H9 (cell line): ENCODE measurements at regions not wholly inside any gene's neighbourhood (a gene's known extent, or its start where the extent isn't known, plus 50 kb on each side); places are given as distances from the start of the nearest gene placed in this dataset.

Experiments used
- DNase-seq: peaks from one replicate; pipeline ENCODE4 v3.0.0-alpha.2; 2017
- H2AFZ ChIP-seq: one replicate; pipeline ENCODE4 v1.6.1; 2013; ENCODE audit warnings: mild to moderate bottlenecking, low read length, control low read depth, moderate library complexity
- H2AK5ac ChIP-seq: 2 replicates; pipeline ENCODE4 v1.6.1; 2013; ENCODE audit warnings: low read length, control low read depth, mixed read lengths; ENCODE audit not compliant: insufficient read length
- H2BK120ac ChIP-seq: one replicate; pipeline ENCODE4 v1.6.1; 2013; ENCODE audit warnings: low read depth, mild to moderate bottlenecking, low read length, control low read depth, inconsistent platforms; ENCODE audit not compliant: poor library complexity, severe bottlenecking
- H2BK12ac ChIP-seq: 2 replicates; pipeline ENCODE4 v1.6.1; 2013; ENCODE audit warnings: low read length, control low read depth, mixed read lengths, low read depth; ENCODE audit not compliant: insufficient read length
- H2BK15ac ChIP-seq: 2 replicates; pipeline ENCODE4 v1.6.1; 2013; ENCODE audit warnings: low read depth, low read length, control low read depth
- H2BK20ac ChIP-seq: one replicate; pipeline ENCODE4 v1.6.1; 2013; ENCODE audit warnings: low read depth, mild to moderate bottlenecking, low read length, control low read depth, inconsistent platforms; ENCODE audit not compliant: poor library complexity, severe bottlenecking
- H2BK5ac ChIP-seq: 2 replicates; pipeline ENCODE4 v1.6.1; 2013; ENCODE audit warnings: low read length, control low read depth, mixed read lengths; ENCODE audit not compliant: insufficient read length
- H3K14ac ChIP-seq: 2 replicates; pipeline ENCODE4 v1.6.1; 2013; ENCODE audit warnings: low read length, control low read depth; ENCODE audit not compliant: insufficient read depth
- H3K18ac ChIP-seq: 2 replicates; pipeline ENCODE4 v1.6.1; 2013; ENCODE audit warnings: low read depth, mild to moderate bottlenecking, mixed read lengths, low read length, control low read depth; ENCODE audit not compliant: insufficient read length
- H3K23ac ChIP-seq: 2 replicates; pipeline ENCODE4 v1.6.1; 2013; ENCODE audit warnings: low read length, control low read depth, mixed read lengths, low read depth; ENCODE audit not compliant: insufficient read length
- H3K23me2 ChIP-seq: 2 replicates; pipeline ENCODE4 v1.6.1; 2013; ENCODE audit warnings: low read depth, mild to moderate bottlenecking, mixed read lengths, low read length, control low read depth; ENCODE audit not compliant: insufficient read length, poor library complexity, severe bottlenecking
- H3K27ac ChIP-seq: 2 replicates; pipeline ENCODE4 v1.5.1; 2013; ENCODE audit warnings: low read length, control low read depth, mixed read lengths, low read depth; ENCODE audit not compliant: insufficient read length
- H3K27me3 ChIP-seq: 2 replicates; pipeline ENCODE4 v1.6.1; 2013; ENCODE audit warnings: low read length, control low read depth, inconsistent platforms; ENCODE audit not compliant: insufficient read depth
- H3K4ac ChIP-seq: 2 replicates; pipeline ENCODE4 v1.6.1; 2013; ENCODE audit warnings: low read depth, mild to moderate bottlenecking, control low read depth, inconsistent platforms, low read length, moderate library complexity
- H3K4me1 ChIP-seq: 2 replicates; pipeline ENCODE4 v1.6.1; 2013; ENCODE audit warnings: low read length, control low read depth, inconsistent platforms; ENCODE audit not compliant: insufficient read depth
- H3K4me2 ChIP-seq: 2 replicates; pipeline ENCODE4 v1.6.1; 2013; ENCODE audit warnings: low read length, control low read depth, mixed read lengths; ENCODE audit not compliant: insufficient read length, insufficient read depth
- H3K56ac ChIP-seq: 2 replicates; pipeline ENCODE4 v1.6.1; 2013; ENCODE audit warnings: low read depth, mild to moderate bottlenecking, mixed read lengths, low read length, control low read depth; ENCODE audit not compliant: insufficient read length
- H3K79me1 ChIP-seq: 2 replicates; pipeline ENCODE4 v1.6.1; 2013; ENCODE audit warnings: low read depth, mild to moderate bottlenecking, moderate library complexity, low read length, control low read depth, inconsistent platforms; ENCODE audit not compliant: insufficient read depth, poor library complexity, severe bottlenecking
- H3K79me2 ChIP-seq: 2 replicates; pipeline ENCODE4 v1.6.1; 2013; ENCODE audit warnings: low read length, control low read depth, inconsistent platforms; ENCODE audit not compliant: insufficient read depth
- H3K9ac ChIP-seq: 2 replicates; pipeline ENCODE4 v1.6.1; 2013; ENCODE audit warnings: low read length, control low read depth, mixed read lengths; ENCODE audit not compliant: insufficient read length; ENCODE audit errors: extremely low read depth
- H3K9me3 ChIP-seq: one replicate; pipeline ENCODE4 v1.6.1; 2013; ENCODE audit warnings: low read depth, low read length, inconsistent platforms; ENCODE audit not compliant: control insufficient read depth
- H3T11ph ChIP-seq: one replicate; pipeline ENCODE4 v1.6.1; 2013; ENCODE audit warnings: mild to moderate bottlenecking, low read length, control low read depth, inconsistent platforms
- H4K20me1 ChIP-seq: one replicate; pipeline ENCODE4 v1.6.1; 2013; ENCODE audit not compliant: control insufficient read depth, insufficient read length, insufficient read depth
- H4K5ac ChIP-seq: 2 replicates; pipeline ENCODE4 v1.6.1; 2013; ENCODE audit warnings: low read depth, mild to moderate bottlenecking, mixed read lengths, low read length, control low read depth; ENCODE audit not compliant: insufficient read length
- H4K8ac ChIP-seq: replicated peaks from 2 replicates; pipeline ENCODE4 v1.6.1; 2013; ENCODE audit warnings: low read length, control low read depth, mixed read lengths, low read depth; ENCODE audit not compliant: insufficient read length
- H4K91ac ChIP-seq: 2 replicates; pipeline ENCODE4 v1.6.1; 2013; ENCODE audit warnings: low read depth, mild to moderate bottlenecking, moderate library complexity, mixed read lengths, low read length, control low read depth; ENCODE audit not compliant: insufficient read length
- H3K27ac Mint-ChIP-seq, 3 experiments: 2 replicates in 2 of 3; 3 replicates in 1 of 3; pipeline ENCODE4 v1.8.0; 2020 to 2021; ENCODE audit warnings: mixed read lengths in 3 of 3, mild to moderate bottlenecking in 1 of 3, moderate library complexity in 1 of 3
- H3K27me3 Mint-ChIP-seq: 2 replicates; pipeline ENCODE4 v1.8.0; 2021; ENCODE audit warnings: low read depth, mild to moderate bottlenecking, moderate library complexity, mixed read lengths
- H3K36me3 Mint-ChIP-seq, 3 experiments: 2 replicates in 2 of 3; 3 replicates in 1 of 3; pipeline ENCODE4 v1.8.0; 2020 to 2021; ENCODE audit warnings: low read depth in 3 of 3, mixed read lengths in 3 of 3; ENCODE audit not compliant: insufficient read depth in 1 of 3
- H3K4me1 Mint-ChIP-seq, 2 experiments: 2 replicates each; pipeline ENCODE4 v1.8.0; 2020; ENCODE audit warnings: mixed read lengths in 2 of 2
- H3K4me3 Mint-ChIP-seq, 2 experiments: 2 replicates in 1 of 2; 3 replicates in 1 of 2; pipeline ENCODE4 v1.8.0; 2020 to 2021; ENCODE audit warnings: mild to moderate bottlenecking in 2 of 2, mixed read lengths in 2 of 2, moderate library complexity in 1 of 2
- H3K9me3 Mint-ChIP-seq, 2 experiments: 2 replicates in 1 of 2; 3 replicates in 1 of 2; pipeline ENCODE4 v1.8.0; 2020; ENCODE audit warnings: mild to moderate bottlenecking in 2 of 2, mixed read lengths in 2 of 2, moderate library complexity in 1 of 2
- CTCF ChIP-seq: fragments of 200-600 bp; sonication (generic); conservative IDR thresholded peaks from 3 replicates; pipeline ENCODE4 v1.8.0; 2021; ENCODE audit warnings: antibody characterized with exemption, mild to moderate bottlenecking
- WGBS: extraction: QIAGEN DNeasy Blood & Tissue Kit; methylation state at CpG from one replicate; pipeline ENCODE4 v1.1.7; 2013; ENCODE audit warnings: missing lambda C conversion rate, low lambda C conversion rate, mixed read lengths; ENCODE audit not compliant: insufficient read length; ENCODE audit errors: extremely low coverage; 5-methylcytosine and 5-hydroxymethylcytosine counted together

- H4K20me1 ChIP-seq = no peaks in the 10 kb centered on the region
- H4K8ac ChIP-seq = no peak overlapping the region
- no peak overlapping the region for H3K9ac ChIP-seq
- H3K4me2 ChIP-seq = no peak overlapping the region
- peaks cover 1% of the 10 kb centered on the region for H3K27me3 Mint-ChIP-seq
- H3K79me1 ChIP-seq = no peaks in the 10 kb centered on the region
- H3K9me3 ChIP-seq = no peaks in the 10 kb centered on the region
- H4K91ac ChIP-seq = no peak overlapping the region
- peaks cover 17 to 19% of the 10 kb centered on the region in 2 experiments for H3K4me1 Mint-ChIP-seq
- H2BK20ac ChIP-seq = no peak overlapping the region
- H3K23ac ChIP-seq = no peak overlapping the region
- no peaks in the 10 kb centered on the region; a peak in 1 of 7 replicates for H3K36me3 Mint-ChIP-seq
- H3K56ac ChIP-seq = no peak overlapping the region
- no peak overlapping the region for H3K4ac ChIP-seq
- H2BK12ac ChIP-seq = no peak overlapping the region
- no peak for TF ChIP-seq CTCF
- no peak overlapping the region for H3K27ac Mint-ChIP-seq
- H2AK5ac ChIP-seq = no peak overlapping the region
- no peak overlapping the region for H3K18ac ChIP-seq
- no peak overlapping the region for H3K14ac ChIP-seq
- H3K23me2 ChIP-seq = no peaks in the 10 kb centered on the region
- H3T11ph ChIP-seq = no peak overlapping the region
- DNase-seq = no peak
- no peak overlapping the region for H4K5ac ChIP-seq
- H3K27ac ChIP-seq = no peak overlapping the region
- no peak overlapping the region for H2AFZ ChIP-seq
- H3K4me3 Mint-ChIP-seq = no peak overlapping the region
- H2BK15ac ChIP-seq = no peak overlapping the region
- no peaks in the 10 kb centered on the region for H3K27me3 ChIP-seq
- H2BK5ac ChIP-seq = no peak overlapping the region
- no peak overlapping the region for H2BK120ac ChIP-seq
- H3K79me2 ChIP-seq = no peaks in the 10 kb centered on the region
- no CpG with 5 or more reads among the region's 21 CpGs for WGBS
- H3K9me3 Mint-ChIP-seq = no peaks in the 10 kb centered on the region
- no peaks in the 10 kb centered on the region for H3K4me1 ChIP-seq
These were observed 279.2 kb upstream of the IRX2 start for GRCh38 chr5:3030511-3031165.
